Testis (tissue), 2 donors: ENCODE measurements at regions not wholly inside any gene's neighbourhood (a gene's known extent, or its start where the extent isn't known, plus 50 kb on each side); places are given as distances from the start of the nearest gene placed in this dataset.

Experiments
- CTCF ChIP-seq, 3 experiments: fragments of 450-650 bp in 2 of 3; fragments of 200-600 bp in 1 of 3; sonication (generic) in 1 of 3; IDR thresholded peaks; one replicate each; pipeline ENCODE4 v1.5.1; 2016 to 2019; ENCODE audit warnings: antibody characterized with exemption in 3 of 3, mild to moderate bottlenecking in 2 of 3, moderate library complexity in 1 of 3
- POLR2A ChIP-seq: fragments of 450-650 bp; IDR thresholded peaks from one replicate; pipeline ENCODE4 v1.6.1; 2017; ENCODE audit warnings: antibody characterized with exemption, mild to moderate bottlenecking, moderate library complexity

- TF ChIP-seq CTCF (IDR thresholded peaks at IDR 0.05) (no peak), POLR2A (no peak)
These were observed 193.5 kb downstream of the BRD1 start for GRCh38 chr22:49634006-49634772.
